ENCODE measurements at regions not wholly inside any gene's neighbourhood (a gene's known extent, or its start where the extent isn't known, plus 50 kb on each side); places are given as distances from the start of the nearest gene placed in this dataset.

DNA sequence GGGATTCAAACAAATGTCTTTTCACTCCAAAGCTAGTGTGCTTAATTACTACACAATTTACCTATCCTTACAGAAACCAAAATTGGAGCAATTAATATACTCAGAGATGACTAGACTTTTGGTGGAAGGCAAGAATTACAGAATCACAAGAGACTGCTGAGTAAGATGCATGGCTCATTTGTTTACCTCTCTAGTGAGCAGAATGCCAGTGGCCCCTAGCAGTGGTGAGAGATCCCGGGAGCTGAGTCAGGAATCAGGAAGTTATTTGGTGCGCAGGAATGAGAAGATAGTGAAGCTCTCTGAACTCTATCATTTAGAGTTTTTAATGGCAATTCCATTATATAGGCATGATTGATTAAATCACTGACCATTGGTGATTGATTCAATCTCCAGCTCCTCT is 188.9 kb upstream of the SESN3 start:
- no peak overlapping the region for H3K4me3 ChIP-seq (replicated peaks; ENCODE audit: low read depth, low read length)
- DNase-seq (ENCODE audit: low read depth): peak; percentile 54
- TF ChIP-seq, protein P1, sequence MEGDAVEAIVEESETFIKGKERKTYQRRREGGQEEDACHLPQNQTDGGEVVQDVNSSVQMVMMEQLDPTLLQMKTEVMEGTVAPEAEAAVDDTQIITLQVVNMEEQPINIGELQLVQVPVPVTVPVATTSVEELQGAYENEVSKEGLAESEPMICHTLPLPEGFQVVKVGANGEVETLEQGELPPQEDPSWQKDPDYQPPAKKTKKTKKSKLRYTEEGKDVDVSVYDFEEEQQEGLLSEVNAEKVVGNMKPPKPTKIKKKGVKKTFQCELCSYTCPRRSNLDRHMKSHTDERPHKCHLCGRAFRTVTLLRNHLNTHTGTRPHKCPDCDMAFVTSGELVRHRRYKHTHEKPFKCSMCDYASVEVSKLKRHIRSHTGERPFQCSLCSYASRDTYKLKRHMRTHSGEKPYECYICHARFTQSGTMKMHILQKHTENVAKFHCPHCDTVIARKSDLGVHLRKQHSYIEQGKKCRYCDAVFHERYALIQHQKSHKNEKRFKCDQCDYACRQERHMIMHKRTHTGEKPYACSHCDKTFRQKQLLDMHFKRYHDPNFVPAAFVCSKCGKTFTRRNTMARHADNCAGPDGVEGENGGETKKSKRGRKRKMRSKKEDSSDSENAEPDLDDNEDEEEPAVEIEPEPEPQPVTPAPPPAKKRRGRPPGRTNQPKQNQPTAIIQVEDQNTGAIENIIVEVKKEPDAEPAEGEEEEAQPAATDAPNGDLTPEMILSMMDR (IDR thresholded peaks at IDR 0.05; ENCODE audit: low read length, missing control alignments): no peak

DNA sequence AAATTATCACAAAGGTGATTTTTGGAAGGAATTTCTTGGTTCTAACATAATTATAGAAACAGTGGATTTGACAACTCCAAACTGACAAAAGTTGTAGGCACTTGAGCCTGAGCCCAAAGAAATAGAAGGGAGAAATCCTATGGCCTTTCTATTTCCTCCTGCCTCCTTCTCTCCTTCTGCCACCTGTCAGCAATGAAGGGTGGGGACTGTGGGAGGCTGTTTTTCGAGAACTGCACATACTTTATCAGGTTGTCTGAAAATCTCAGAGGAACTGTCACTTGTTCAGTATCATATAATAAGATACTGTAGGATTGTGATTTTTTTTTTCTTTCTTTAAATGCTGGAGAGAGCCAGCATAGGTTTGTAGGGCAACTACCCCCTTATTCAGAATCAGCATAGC is 187.9 kb upstream of the SESN3 start:
- no peak for DNase-seq (ENCODE audit: low read depth)
- TF ChIP-seq, protein P1 (IDR thresholded peaks at IDR 0.05; ENCODE audit: low read length, missing control alignments): no peak
- H3K4me3 ChIP-seq (replicated peaks; ENCODE audit: low read depth, low read length): no peak overlapping the region

GRCh38 chr11:95417832-95418231 is 186.8 kb upstream of the SESN3 start:
- TF ChIP-seq, protein P1 (IDR thresholded peaks at IDR 0.05; ENCODE audit: low read length, missing control alignments): no peak
- no peak overlapping the region for H3K4me3 ChIP-seq (replicated peaks; ENCODE audit: low read depth, low read length)
- no peak for DNase-seq (ENCODE audit: low read depth)

DNA sequence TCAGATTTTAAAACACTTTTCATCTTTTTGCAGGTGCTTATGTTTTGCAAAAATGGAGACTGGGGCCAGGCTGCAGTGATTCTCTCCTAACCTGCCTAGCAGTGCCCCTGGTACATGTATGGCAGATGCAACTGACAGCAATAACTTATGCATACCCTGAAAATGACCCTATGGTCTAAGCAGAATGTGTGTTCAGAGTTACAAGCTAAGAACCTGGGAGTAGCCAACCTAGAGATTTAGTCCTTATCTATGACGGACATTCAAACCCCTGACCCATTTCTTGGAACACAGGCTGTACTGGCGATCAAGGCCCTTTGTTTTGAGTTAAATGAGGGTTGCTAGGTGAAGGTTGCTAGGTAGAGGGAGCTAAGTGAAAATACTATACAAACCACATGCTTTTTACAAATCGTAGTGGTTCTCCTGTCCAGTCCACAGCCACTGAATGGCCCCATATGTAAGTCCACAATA is 184.9 kb upstream of the SESN3 start:
- H3K4me3 ChIP-seq (replicated peaks; ENCODE audit: low read depth, low read length): no peak overlapping the region
- TF ChIP-seq, protein P1 (IDR thresholded peaks at IDR 0.05; ENCODE audit: low read length, missing control alignments): no peak
- peak; percentile 11 for DNase-seq (ENCODE audit: low read depth)

- H3K4me3 ChIP-seq (replicated peaks; ENCODE audit: low read depth, low read length): no peak overlapping the region
- TF ChIP-seq, protein P1 (IDR thresholded peaks at IDR 0.05; ENCODE audit: low read length, missing control alignments): no peak
- no peak for DNase-seq (ENCODE audit: low read depth)
These were observed 183.2 kb upstream of the SESN3 start for GRCh38 chr11:95414217-95414616.

- DNase-seq (ENCODE audit: low read depth): no peak
- TF ChIP-seq, protein P1 (IDR thresholded peaks at IDR 0.05; ENCODE audit: low read length, missing control alignments): no peak
- no peak overlapping the region for H3K4me3 ChIP-seq (replicated peaks; ENCODE audit: low read depth, low read length)
These were observed 182.8 kb upstream of the SESN3 start for GRCh38 chr11:95413761-95414160.

DNA sequence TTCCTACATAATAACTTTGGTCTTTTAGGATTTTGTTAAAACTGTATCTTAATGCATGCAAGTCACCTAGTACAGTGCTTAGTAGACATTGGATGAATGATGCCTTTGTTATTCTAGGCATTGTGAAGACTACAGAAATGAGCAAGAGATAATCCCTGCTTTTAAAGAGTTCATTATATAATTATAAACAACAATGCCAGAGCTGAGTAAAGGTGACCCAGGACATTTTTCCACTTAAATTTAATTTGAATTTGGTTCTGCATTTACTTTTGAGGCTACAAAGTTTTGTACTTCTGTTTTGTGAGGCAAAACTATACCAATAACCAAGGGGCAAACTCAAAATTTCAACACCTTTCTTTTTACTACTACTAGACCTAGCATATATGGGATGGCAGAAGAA is 182.0 kb upstream of the SESN3 start:
- DNase-seq (ENCODE audit: low read depth): no peak
- H3K4me3 ChIP-seq (replicated peaks; ENCODE audit: low read depth, low read length): no peak overlapping the region
- TF ChIP-seq, protein P1 (IDR thresholded peaks at IDR 0.05; ENCODE audit: low read length, missing control alignments): no peak

All from fibroblast of pulmonary artery (primary cell).